GM18502 (cell line): ENCODE measurements at regions not wholly inside any gene's neighbourhood (a gene's known extent, or its start where the extent isn't known, plus 50 kb on each side); places are given as distances from the start of the nearest gene placed in this dataset.
"Not testable (repeated sequence)": the region's sequence is repeated elsewhere in the genome, so short reads cannot be mapped to it uniquely, and the experiment has no call there.

ENCODE experiments used
- ATAC-seq: cut with Tn5 transposase; IDR thresholded peaks from one replicate; pipeline ENCODE4 v1.9.1; 2021; ENCODE audit warnings: mild to moderate bottlenecking; ENCODE audit not compliant: unreplicated experiment, poor library complexity

GRCh38 chr18:78794071-78794430, 185.6 kb upstream of the SALL3 start:
- ATAC-seq, result no peak

GRCh38 chr18:78796693-78797455, 182.7 kb upstream of the SALL3 start:
- ATAC-seq, result no peak

- no peak for ATAC-seq
These were observed 182.1 kb upstream of the SALL3 start for GRCh38 chr18:78797499-78797898.

- no peak for ATAC-seq
These were observed 181.0 kb upstream of the SALL3 start for GRCh38 chr18:78798402-78799175.

- no peak for ATAC-seq
These were observed 180.1 kb upstream of the SALL3 start for GRCh38 chr18:78799382-78800089.

- ATAC-seq, result not testable (repeated sequence)
These were observed 179.3 kb upstream of the SALL3 start for GRCh38 chr18:78800102-78800851.

- ATAC-seq, result no peak
These were observed 178.6 kb upstream of the SALL3 start for GRCh38 chr18:78801011-78801410.

- no peak for ATAC-seq
These were observed 176.5 kb upstream of the SALL3 start for GRCh38 chr18:78803104-78803503.

- ATAC-seq, result no peak
These were observed 175.2 kb upstream of the SALL3 start for GRCh38 chr18:78804206-78805030.

GRCh38 chr18:78805840-78806239, 173.8 kb upstream of the SALL3 start:
- no peak for ATAC-seq

GRCh38 chr18:78807668-78808067, 171.9 kb upstream of the SALL3 start:
- no peak for ATAC-seq

- ATAC-seq, result no peak
These were observed 169.8 kb upstream of the SALL3 start for GRCh38 chr18:78809845-78810244.

GRCh38 chr18:78810706-78811105, 168.9 kb upstream of the SALL3 start:
- no peak for ATAC-seq

GRCh38 chr18:78812067-78812466, 167.6 kb upstream of the SALL3 start:
- no peak for ATAC-seq

- ATAC-seq, result no peak
These were observed 166.5 kb upstream of the SALL3 start for GRCh38 chr18:78813156-78813555.

GRCh38 chr18:78813936-78814710, 165.5 kb upstream of the SALL3 start:
- ATAC-seq, result no peak

- no peak for ATAC-seq
These were observed 164.9 kb upstream of the SALL3 start for GRCh38 chr18:78814766-78815165.

GRCh38 chr18:78816114-78816513, 163.5 kb upstream of the SALL3 start:
- ATAC-seq, result no peak

- no peak for ATAC-seq
These were observed 162.7 kb upstream of the SALL3 start for GRCh38 chr18:78816916-78817315.
